ENCODE measurements at regions not wholly inside any gene's neighbourhood (a gene's known extent, or its start where the extent isn't known, plus 50 kb on each side); places are given as distances from the start of the nearest gene placed in this dataset.

- Histone ChIP-seq H2AFZ (ENCODE audit: low read length) (no peak overlapping the region), H3K27ac (ENCODE audit: low read length) (no peak overlapping the region), H3K9me2 (replicated peaks; ENCODE audit: insufficient read depth, low read length) (no peaks in the 10 kb centered on the region), H3K27me3 (replicated peaks; ENCODE audit: insufficient read depth, low read length) (no peaks in the 10 kb centered on the region), H3K4me1 (ENCODE audit: low read length) (peaks cover 23% of the 10 kb centered on the region), H3F3A (ENCODE audit: insufficient read depth, low read length) (peaks cover 10% of the 10 kb centered on the region), H3K36me3 (replicated peaks; ENCODE audit: insufficient read depth, low read length) (no peaks in the 10 kb centered on the region), H4K20me1 (ENCODE audit: insufficient read depth, low read length) (no peaks in the 10 kb centered on the region), H3K4me2 (ENCODE audit: low read depth, low read length) (no peak overlapping the region), H3K9me3 (replicated peaks; ENCODE audit: insufficient read depth, low read length) (no peaks in the 10 kb centered on the region), H3K9ac (ENCODE audit: low read length) (no peak overlapping the region), H3K79me2 (ENCODE audit: low read length) (no peaks in the 10 kb centered on the region), H3K4me3 (ENCODE audit: low read length) (no peak overlapping the region)
- TF ChIP-seq EZH2phosphoT487 (IDR thresholded peaks at IDR 0.05; ENCODE audit: low read length), result no peak
- TF ChIP-seq, protein P1, sequence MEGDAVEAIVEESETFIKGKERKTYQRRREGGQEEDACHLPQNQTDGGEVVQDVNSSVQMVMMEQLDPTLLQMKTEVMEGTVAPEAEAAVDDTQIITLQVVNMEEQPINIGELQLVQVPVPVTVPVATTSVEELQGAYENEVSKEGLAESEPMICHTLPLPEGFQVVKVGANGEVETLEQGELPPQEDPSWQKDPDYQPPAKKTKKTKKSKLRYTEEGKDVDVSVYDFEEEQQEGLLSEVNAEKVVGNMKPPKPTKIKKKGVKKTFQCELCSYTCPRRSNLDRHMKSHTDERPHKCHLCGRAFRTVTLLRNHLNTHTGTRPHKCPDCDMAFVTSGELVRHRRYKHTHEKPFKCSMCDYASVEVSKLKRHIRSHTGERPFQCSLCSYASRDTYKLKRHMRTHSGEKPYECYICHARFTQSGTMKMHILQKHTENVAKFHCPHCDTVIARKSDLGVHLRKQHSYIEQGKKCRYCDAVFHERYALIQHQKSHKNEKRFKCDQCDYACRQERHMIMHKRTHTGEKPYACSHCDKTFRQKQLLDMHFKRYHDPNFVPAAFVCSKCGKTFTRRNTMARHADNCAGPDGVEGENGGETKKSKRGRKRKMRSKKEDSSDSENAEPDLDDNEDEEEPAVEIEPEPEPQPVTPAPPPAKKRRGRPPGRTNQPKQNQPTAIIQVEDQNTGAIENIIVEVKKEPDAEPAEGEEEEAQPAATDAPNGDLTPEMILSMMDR (IDR thresholded peaks at IDR 0.05; ENCODE audit: low read length), result no peak
- TF ChIP-seq EZH2 (optimal IDR thresholded peaks at IDR 0.05; ENCODE audit: low read depth, low read length), result no peak
- DNase-seq, result no peak
Observed at GRCh38 chr15:38692789-38693062, 128.1 kb upstream of the RASGRP1 start.

GRCh38 chr15:38695249-38696108 lies 130.9 kb upstream of the RASGRP1 start:
- Histone ChIP-seq H3K9ac (ENCODE audit: low read length) (no peak overlapping the region; the same call in 1 of the 2 replicates), H3F3A (ENCODE audit: insufficient read depth, low read length) (peaks cover 10% of the 10 kb centered on the region)

DNA sequence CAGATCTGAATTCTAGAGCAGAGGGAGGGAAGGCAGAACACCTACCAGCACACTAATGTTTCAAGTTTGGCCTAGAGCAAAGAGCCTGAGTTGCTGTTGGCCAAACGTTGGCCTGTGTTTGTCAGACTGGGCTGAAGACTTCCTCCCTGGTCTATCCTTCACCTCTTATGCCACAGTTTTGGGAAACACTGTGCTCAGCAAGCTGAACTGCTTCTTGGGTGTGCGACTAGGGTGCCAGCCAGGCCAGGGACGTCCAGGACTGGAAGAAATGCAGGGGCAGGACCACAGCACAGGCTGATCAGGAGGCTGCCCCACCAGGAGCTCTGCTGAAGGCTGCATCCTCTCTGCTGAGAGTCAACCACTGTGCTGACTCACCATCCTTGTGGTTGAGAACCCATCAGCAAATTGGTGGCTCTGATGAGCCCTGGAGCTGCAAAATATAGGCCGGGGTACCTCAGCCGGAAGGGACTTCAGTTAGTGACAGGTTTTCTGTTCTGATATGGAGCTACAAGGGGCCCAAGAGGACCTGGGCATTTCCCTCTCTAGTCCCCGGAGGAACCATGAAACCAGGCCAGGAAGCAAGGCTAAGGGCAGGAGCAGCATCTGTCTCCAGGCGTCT lies 131.6 kb upstream of the RASGRP1 start:
- Histone ChIP-seq H3K27ac (ENCODE audit: low read length) (peak overlapping the region; percentile 63), H3K36me3 (replicated peaks; ENCODE audit: insufficient read depth, low read length) (no peaks in the 10 kb centered on the region), H3K27me3 (replicated peaks; ENCODE audit: insufficient read depth, low read length) (no peaks in the 10 kb centered on the region), H3K4me2 (ENCODE audit: low read depth, low read length) (peak overlapping the region; percentile 71), H4K20me1 (ENCODE audit: insufficient read depth, low read length) (no peaks in the 10 kb centered on the region), H3K9me2 (replicated peaks; ENCODE audit: insufficient read depth, low read length) (no peaks in the 10 kb centered on the region), H3K4me1 (ENCODE audit: low read length) (peaks cover 23% of the 10 kb centered on the region), H3F3A (ENCODE audit: insufficient read depth, low read length) (peaks cover 10% of the 10 kb centered on the region), H3K9ac (ENCODE audit: low read length) (peak overlapping the region; percentile 16; the same call in 1 of the 2 replicates), H2AFZ (ENCODE audit: low read length) (peak overlapping the region; percentile 86), H3K9me3 (replicated peaks; ENCODE audit: insufficient read depth, low read length) (no peaks in the 10 kb centered on the region), H3K4me3 (ENCODE audit: low read length) (peak overlapping the region; percentile 13), H3K79me2 (ENCODE audit: low read length) (no peaks in the 10 kb centered on the region)
- DNase-seq, result peak; percentile 93
- TF ChIP-seq EZH2phosphoT487 (IDR thresholded peaks at IDR 0.05; ENCODE audit: low read length) (no peak), EZH2 (optimal IDR thresholded peaks at IDR 0.05; ENCODE audit: low read depth, low read length) (no peak)
- TF ChIP-seq, protein P1 (IDR thresholded peaks at IDR 0.05; ENCODE audit: low read length), result no peak

More at GRCh38 chr15:38695249-38696108, 130.9 kb upstream of the RASGRP1 start:
- no peaks in the 10 kb centered on the region for H3K27me3 ChIP-seq (replicated peaks; ENCODE audit: insufficient read depth, low read length)
- H3K27ac ChIP-seq (ENCODE audit: low read length), result peak overlapping the region; percentile 63
- DNase-seq, result no peak
- TF ChIP-seq EZH2 (optimal IDR thresholded peaks at IDR 0.05; ENCODE audit: low read depth, low read length), result no peak
- TF ChIP-seq, protein P1 (IDR thresholded peaks at IDR 0.05; ENCODE audit: low read length), result no peak
- no peak for TF ChIP-seq EZH2phosphoT487 (IDR thresholded peaks at IDR 0.05; ENCODE audit: low read length)
- H3K9me3 ChIP-seq (replicated peaks; ENCODE audit: insufficient read depth, low read length), result no peaks in the 10 kb centered on the region
- H3K79me2 ChIP-seq (ENCODE audit: low read length), result no peaks in the 10 kb centered on the region
- no peak overlapping the region for H3K4me3 ChIP-seq (ENCODE audit: low read length)
- H3K9me2 ChIP-seq (replicated peaks; ENCODE audit: insufficient read depth, low read length), result no peaks in the 10 kb centered on the region
- no peaks in the 10 kb centered on the region for H3K36me3 ChIP-seq (replicated peaks; ENCODE audit: insufficient read depth, low read length)
- H3K4me1 ChIP-seq (ENCODE audit: low read length), result peaks cover 23% of the 10 kb centered on the region
- no peaks in the 10 kb centered on the region for H4K20me1 ChIP-seq (ENCODE audit: insufficient read depth, low read length)
- peak overlapping the region; percentile 71 for H3K4me2 ChIP-seq (ENCODE audit: low read depth, low read length)
- peak overlapping the region; percentile 86 for H2AFZ ChIP-seq (ENCODE audit: low read length)

Data from MM.1S (cell line).